Stimulated activated CD4-positive, alpha-beta T cell treated with anti-CD3 and anti-CD28 coated beads, Interleukin-12 subunit alpha, Interleukin-12 subunit beta, amount 100 ng/mL, for 48 hours (primary cell): ENCODE measurements at regions not wholly inside any gene's neighbourhood (a gene's known extent, or its start where the extent isn't known, plus 50 kb on each side); places are given as distances from the start of the nearest gene placed in this dataset.
"Not testable (repeated sequence)": the region's sequence is repeated elsewhere in the genome, so short reads cannot be mapped to it uniquely, and the experiment has no call there.

ENCODE experiments used
- DNase-seq, 3 donors: peaks; one replicate each; pipeline ENCODE4 v3.0.0-alpha.2; 2020; ENCODE audit warnings: low read depth in 2 of 3, low spot score in 1 of 3

- DNase-seq = not testable (repeated sequence)
Measured at GRCh38 chr12:93238512-93239262, 139.0 kb upstream of the NUDT4 start.

- not testable (repeated sequence) for DNase-seq
Measured at GRCh38 chr12:93239789-93240188, 137.9 kb upstream of the NUDT4 start.

GRCh38 chr12:93242154-93242972 is 135.4 kb upstream of the NUDT4 start:
- DNase-seq = no peak

GRCh38 chr12:93243382-93243688 is 134.4 kb upstream of the NUDT4 start:
- DNase-seq = no peak

- DNase-seq = no peak
Measured at GRCh38 chr12:93243689-93244513, 133.8 kb upstream of the NUDT4 start.

- DNase-seq = no peak
Measured at GRCh38 chr12:93244514-93245077, 133.1 kb upstream of the NUDT4 start.

- no peak for DNase-seq
Measured at GRCh38 chr12:93245543-93245942, 132.2 kb upstream of the NUDT4 start.

GRCh38 chr12:93247313-93247991 is 130.3 kb upstream of the NUDT4 start:
- DNase-seq = no peak

- DNase-seq = no peak
Measured at GRCh38 chr12:93252221-93252620, 125.5 kb upstream of the NUDT4 start.

- DNase-seq = no peak
Measured at GRCh38 chr12:93254911-93255310, 122.8 kb upstream of the NUDT4 start.

- no peak for DNase-seq
Measured at GRCh38 chr12:93256256-93256969, 121.3 kb upstream of the NUDT4 start.

- no peak for DNase-seq
Measured at GRCh38 chr12:93261505-93262094, 116.1 kb upstream of the NUDT4 start.

GRCh38 chr12:93272997-93273396 is 104.7 kb upstream of the NUDT4 start:
- no peak for DNase-seq

- no peak for DNase-seq
Measured at GRCh38 chr12:93273834-93274564, 103.7 kb upstream of the NUDT4 start.

GRCh38 chr12:93274937-93275336 is 102.8 kb upstream of the NUDT4 start:
- no peak for DNase-seq

- no peak for DNase-seq
Measured at GRCh38 chr12:93275589-93275988, 102.1 kb upstream of the NUDT4 start.

GRCh38 chr12:93279565-93280412 is 97.9 kb upstream of the NUDT4 start:
- DNase-seq = no peak

GRCh38 chr12:93287149-93287548 is 90.6 kb upstream of the NUDT4 start:
- no peak for DNase-seq
